ENCODE measurements at regions not wholly inside any gene's neighbourhood (a gene's known extent, or its start where the extent isn't known, plus 50 kb on each side); places are given as distances from the start of the nearest gene placed in this dataset.
"Not testable (repeated sequence)": the region's sequence is repeated elsewhere in the genome, so short reads cannot be mapped to it uniquely, and the experiment has no call there.

- not testable (repeated sequence) for H3K4me3 ChIP-seq (ENCODE audit: low read length); H3K4me1 ChIP-seq (ENCODE audit: control insufficient read depth, insufficient read depth, low read length); H3K36me3 ChIP-seq (ENCODE audit: control insufficient read depth, insufficient read depth, low read length); H3K9me3 ChIP-seq (ENCODE audit: control insufficient read depth, low read depth, low read length); H3K27me3 ChIP-seq (ENCODE audit: control insufficient read depth, insufficient read depth, low read length); H3K27ac ChIP-seq (ENCODE audit: low read length); DNase-seq
- 55% methylated on average over 2 of the region's 6 CpGs for WGBS (ENCODE audit: insufficient coverage, low lambda C conversion rate)
Measured at GRCh38 chr4:189630913-189631567, 309.6 kb upstream of the FRG1 start.

DNA sequence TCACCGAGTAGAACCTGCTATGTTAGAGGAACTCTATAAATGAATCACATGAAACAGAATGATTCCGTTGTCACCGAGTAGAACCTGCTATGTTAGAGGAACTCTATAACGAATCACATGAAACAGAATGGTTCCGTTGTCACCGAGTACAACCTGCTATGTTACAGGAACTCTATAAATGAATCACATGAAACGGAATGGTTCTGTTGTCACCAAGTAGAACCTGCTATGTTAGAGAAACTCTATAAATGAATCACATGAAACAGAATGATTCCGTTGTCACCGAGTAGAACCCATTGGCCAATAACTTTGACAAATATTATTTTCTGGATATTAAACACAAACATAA is 309.1 kb upstream of the FRG1 start:
- not testable (repeated sequence) for H3K4me3 ChIP-seq (ENCODE audit: low read length); DNase-seq; H3K4me1 ChIP-seq (ENCODE audit: control insufficient read depth, insufficient read depth, low read length); H3K36me3 ChIP-seq (ENCODE audit: control insufficient read depth, insufficient read depth, low read length); H3K27ac ChIP-seq (ENCODE audit: low read length); H3K27me3 ChIP-seq (ENCODE audit: control insufficient read depth, insufficient read depth, low read length); H3K9me3 ChIP-seq (ENCODE audit: control insufficient read depth, low read depth, low read length)
- WGBS (ENCODE audit: insufficient coverage, low lambda C conversion rate), result 86% methylated on average over 6 of the region's 9 CpGs

GRCh38 chr4:189650436-189650835 is 290.2 kb upstream of the FRG1 start:
- not testable (repeated sequence) for H3K27ac ChIP-seq (ENCODE audit: low read length); H3K4me3 ChIP-seq (ENCODE audit: low read length); H3K27me3 ChIP-seq (ENCODE audit: control insufficient read depth, insufficient read depth, low read length); H3K9me3 ChIP-seq (ENCODE audit: control insufficient read depth, low read depth, low read length); DNase-seq; H3K36me3 ChIP-seq (ENCODE audit: control insufficient read depth, insufficient read depth, low read length); H3K4me1 ChIP-seq (ENCODE audit: control insufficient read depth, insufficient read depth, low read length)
- no CpG with 5 or more reads among the region's 2 CpGs for WGBS (ENCODE audit: insufficient coverage, low lambda C conversion rate)

DNA sequence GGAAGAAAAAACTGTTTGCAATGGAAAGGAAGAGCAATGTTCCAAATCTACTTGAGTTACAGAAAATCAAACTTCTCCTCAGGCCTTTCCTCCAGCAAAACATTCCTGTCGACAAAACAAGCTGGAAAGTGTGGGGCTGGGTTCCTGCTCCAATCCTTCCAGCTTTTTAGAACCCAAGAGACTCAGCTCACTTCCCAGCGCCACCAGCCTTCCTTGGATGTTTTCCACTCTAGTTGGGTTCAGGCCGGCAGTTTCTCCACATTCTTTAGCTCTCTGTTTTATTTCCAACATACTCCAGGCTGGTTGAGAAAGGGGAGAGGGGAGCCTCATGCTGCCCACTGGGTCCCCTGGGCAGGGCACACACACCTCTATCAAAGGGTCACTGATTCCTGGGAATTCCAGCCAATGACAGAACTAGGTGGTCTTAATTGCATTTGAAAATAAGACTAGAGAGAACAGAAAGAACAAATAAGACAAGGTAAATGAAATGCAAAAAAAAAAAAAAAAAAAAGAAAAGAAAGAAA is 287.5 kb upstream of the FRG1 start:
- H3K9me3 ChIP-seq (ENCODE audit: control insufficient read depth, low read depth, low read length); DNase-seq; H3K36me3 ChIP-seq (ENCODE audit: control insufficient read depth, insufficient read depth, low read length); H3K4me1 ChIP-seq (ENCODE audit: control insufficient read depth, insufficient read depth, low read length); H3K4me3 ChIP-seq (ENCODE audit: low read length); H3K27ac ChIP-seq (ENCODE audit: low read length); H3K27me3 ChIP-seq (ENCODE audit: control insufficient read depth, insufficient read depth, low read length): not testable (repeated sequence)
- no CpG with 5 or more reads among the region's 3 CpGs for WGBS (ENCODE audit: insufficient coverage, low lambda C conversion rate)

DNA sequence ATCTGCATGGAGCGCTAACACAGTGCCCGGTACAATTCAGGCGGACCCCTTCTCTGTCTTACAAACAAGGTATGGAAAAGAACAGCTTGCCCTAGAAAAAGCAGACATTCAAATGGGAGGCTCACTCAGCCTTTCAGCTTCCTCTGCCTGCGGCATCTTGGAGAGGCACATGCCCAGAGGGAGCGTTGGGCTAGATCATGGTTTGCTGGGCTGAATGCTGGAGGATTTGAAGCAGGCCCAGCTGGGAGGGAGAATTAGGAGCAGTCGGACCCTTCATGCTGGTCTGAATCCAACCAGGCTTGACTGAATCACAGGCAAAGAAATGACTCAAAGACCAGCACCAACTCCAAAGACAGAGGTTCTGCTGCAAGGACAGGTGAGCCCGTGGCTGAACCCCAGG is 286.7 kb upstream of the FRG1 start:
- WGBS (ENCODE audit: insufficient coverage, low lambda C conversion rate), result no CpG with 5 or more reads among the region's 7 CpGs
- H3K9me3 ChIP-seq (ENCODE audit: control insufficient read depth, low read depth, low read length); H3K27me3 ChIP-seq (ENCODE audit: control insufficient read depth, insufficient read depth, low read length); DNase-seq; H3K27ac ChIP-seq (ENCODE audit: low read length); H3K4me1 ChIP-seq (ENCODE audit: control insufficient read depth, insufficient read depth, low read length); H3K36me3 ChIP-seq (ENCODE audit: control insufficient read depth, insufficient read depth, low read length); H3K4me3 ChIP-seq (ENCODE audit: low read length): not testable (repeated sequence)

- H3K4me3 ChIP-seq (ENCODE audit: low read length); DNase-seq; H3K9me3 ChIP-seq (ENCODE audit: control insufficient read depth, low read depth, low read length); H3K27ac ChIP-seq (ENCODE audit: low read length); H3K27me3 ChIP-seq (ENCODE audit: control insufficient read depth, insufficient read depth, low read length); H3K36me3 ChIP-seq (ENCODE audit: control insufficient read depth, insufficient read depth, low read length); H3K4me1 ChIP-seq (ENCODE audit: control insufficient read depth, insufficient read depth, low read length): not testable (repeated sequence)
- WGBS (ENCODE audit: insufficient coverage, low lambda C conversion rate), result 80% methylated on average over 1 of the region's 9 CpGs
Measured at GRCh38 chr4:189654396-189654795, 286.3 kb upstream of the FRG1 start.

- H3K27me3 ChIP-seq (ENCODE audit: control insufficient read depth, insufficient read depth, low read length); H3K36me3 ChIP-seq (ENCODE audit: control insufficient read depth, insufficient read depth, low read length); DNase-seq; H3K27ac ChIP-seq (ENCODE audit: low read length); H3K4me3 ChIP-seq (ENCODE audit: low read length); H3K9me3 ChIP-seq (ENCODE audit: control insufficient read depth, low read depth, low read length); H3K4me1 ChIP-seq (ENCODE audit: control insufficient read depth, insufficient read depth, low read length): not testable (repeated sequence)
- WGBS (ENCODE audit: insufficient coverage, low lambda C conversion rate), result no CpG with 5 or more reads among the region's 8 CpGs
Measured at GRCh38 chr4:189655817-189656216, 284.9 kb upstream of the FRG1 start.

- Histone ChIP-seq H3K36me3 (ENCODE audit: control insufficient read depth, insufficient read depth, low read length) (no peaks in the 10 kb centered on the region), H3K27ac (ENCODE audit: low read length) (no peak overlapping the region), H3K4me1 (ENCODE audit: control insufficient read depth, insufficient read depth, low read length) (no peaks in the 10 kb centered on the region), H3K9me3 (ENCODE audit: control insufficient read depth, low read depth, low read length) (no peaks in the 10 kb centered on the region), H3K4me3 (ENCODE audit: low read length) (no peak overlapping the region), H3K27me3 (ENCODE audit: control insufficient read depth, insufficient read depth, low read length) (no peaks in the 10 kb centered on the region)
- DNase-seq, result no peak
- WGBS (ENCODE audit: insufficient coverage, low lambda C conversion rate), result no CpG with 5 or more reads among the region's 10 CpGs
Measured at GRCh38 chr4:189656641-189657040, 284.0 kb upstream of the FRG1 start.

GRCh38 chr4:189658259-189658658 is 282.4 kb upstream of the FRG1 start:
- not testable (repeated sequence) for H3K36me3 ChIP-seq (ENCODE audit: control insufficient read depth, insufficient read depth, low read length); H3K4me1 ChIP-seq (ENCODE audit: control insufficient read depth, insufficient read depth, low read length); H3K9me3 ChIP-seq (ENCODE audit: control insufficient read depth, low read depth, low read length); H3K4me3 ChIP-seq (ENCODE audit: low read length); H3K27ac ChIP-seq (ENCODE audit: low read length); H3K27me3 ChIP-seq (ENCODE audit: control insufficient read depth, insufficient read depth, low read length)
- peak in 1 of 2 donors; percentile 14 for DNase-seq
- WGBS (ENCODE audit: insufficient coverage, low lambda C conversion rate), result no CpG with 5 or more reads among the region's 5 CpGs

GRCh38 chr4:189658831-189659230 is 281.8 kb upstream of the FRG1 start:
- not testable (repeated sequence) for H3K36me3 ChIP-seq (ENCODE audit: control insufficient read depth, insufficient read depth, low read length); H3K4me1 ChIP-seq (ENCODE audit: control insufficient read depth, insufficient read depth, low read length); H3K27ac ChIP-seq (ENCODE audit: low read length); H3K9me3 ChIP-seq (ENCODE audit: control insufficient read depth, low read depth, low read length); H3K27me3 ChIP-seq (ENCODE audit: control insufficient read depth, insufficient read depth, low read length); H3K4me3 ChIP-seq (ENCODE audit: low read length); DNase-seq
- no CpG with 5 or more reads among the region's 5 CpGs for WGBS (ENCODE audit: insufficient coverage, low lambda C conversion rate)

- Histone ChIP-seq H3K4me1 (ENCODE audit: control insufficient read depth, insufficient read depth, low read length) (no peaks in the 10 kb centered on the region), H3K4me3 (ENCODE audit: low read length) (no peak overlapping the region), H3K9me3 (ENCODE audit: control insufficient read depth, low read depth, low read length) (no peaks in the 10 kb centered on the region), H3K27me3 (ENCODE audit: control insufficient read depth, insufficient read depth, low read length) (no peaks in the 10 kb centered on the region), H3K36me3 (ENCODE audit: control insufficient read depth, insufficient read depth, low read length) (no peaks in the 10 kb centered on the region), H3K27ac (ENCODE audit: low read length) (no peak overlapping the region)
- no CpG with 5 or more reads among the region's 10 CpGs for WGBS (ENCODE audit: insufficient coverage, low lambda C conversion rate)
- DNase-seq, result no peak
Measured at GRCh38 chr4:189659287-189659686, 281.4 kb upstream of the FRG1 start.
